SK-N-SH (cell line): ENCODE measurements at regions not wholly inside any gene's neighbourhood (a gene's known extent, or its start where the extent isn't known, plus 50 kb on each side); places are given as distances from the start of the nearest gene placed in this dataset.
"Not testable (repeated sequence)": the region's sequence is repeated elsewhere in the genome, so short reads cannot be mapped to it uniquely, and the experiment has no call there.

Source experiments
- CTCF ChIA-PET: fragments of 300-600, 350-600 bp; formaldehyde crosslinking; extraction: SDS; loops from one replicate; lab custom pipeline; 2021; lab: Yijun Ruan, JAX
- POLR2A ChIA-PET: fragments of 350-600 bp; sonication (Branson Sonifier 250); formaldehyde crosslinking; extraction: SDS; loops from one replicate; lab custom pipeline; 2020; ENCODE audit warnings: antibody characterized with exemption, inconsistent platforms; lab: Yijun Ruan, JAX
- DNase-seq: peaks from one replicate; pipeline ENCODE4 v3.0.0; 2012
- H2AFZ ChIP-seq: fragments of 200-600 bp; sonication (generic); 2 replicates; pipeline ENCODE4 v1.8.1; 2016; ENCODE audit warnings: antibody characterized with exemption, mild to moderate bottlenecking, low read depth
- H3F3A ChIP-seq: fragments of 200-600 bp; sonication (generic); replicated peaks from 2 replicates; pipeline ENCODE3; 2016; ENCODE audit warnings: antibody characterized with exemption, mild to moderate bottlenecking; ENCODE audit not compliant: insufficient read depth
- H3K27ac ChIP-seq, 2 experiments: fragments of 200-500 bp in 1 of 2; fragments of 200-600 bp in 1 of 2; sonication (Bioruptor generic) in 1 of 2; sonication (generic), shearing (Covaris generic) in 1 of 2; 2 replicates each; pipeline versions ENCODE4 v1.5.1 to v1.6.1; 2014 to 2016; ENCODE audit warnings: low read depth in 2 of 2, inconsistent platforms in 1 of 2, low read length in 1 of 2, mild to moderate bottlenecking in 1 of 2, mixed read lengths in 1 of 2
- H3K27me3 ChIP-seq: fragments of 200-600 bp; sonication (generic), shearing (Covaris generic); 2 replicates; pipeline ENCODE4 v1.6.1; 2016; ENCODE audit warnings: mixed run types; ENCODE audit not compliant: insufficient read depth
- H3K36me3 ChIP-seq, 2 experiments: fragments of 200-500 bp in 1 of 2; fragments of 200-600 bp in 1 of 2; sonication (Bioruptor generic) in 1 of 2; sonication (generic) in 1 of 2; replicated peaks in 1 of 2; 2 replicates each; pipeline versions ENCODE3 to v1.5.1; 2014 to 2016; ENCODE audit warnings: low read length in 1 of 2, mild to moderate bottlenecking in 1 of 2; ENCODE audit not compliant: insufficient read depth in 2 of 2, control insufficient read depth in 1 of 2
- H3K4me1 ChIP-seq, 2 experiments: fragments of 200-500 bp in 1 of 2; fragments of 200-600 bp in 1 of 2; sonication (Bioruptor generic) in 1 of 2; sonication (generic), shearing (Covaris generic) in 1 of 2; 2 replicates each; pipeline versions ENCODE4 v1.5.1 to v1.6.1; 2014 to 2016; ENCODE audit warnings: low read depth in 1 of 2, low read length in 1 of 2, mixed run types in 1 of 2; ENCODE audit not compliant: insufficient read depth in 2 of 2, control insufficient read depth in 1 of 2
- H3K4me2 ChIP-seq: fragments of 200-600 bp; sonication (generic), shearing (Covaris generic); 2 replicates; pipeline ENCODE4 v1.6.1; 2017; ENCODE audit warnings: mixed run types
- H3K4me3 ChIP-seq, 2 experiments: fragments of 200-500 bp in 1 of 2; fragments of 200-600 bp in 1 of 2; sonication (Bioruptor generic) in 1 of 2; sonication (generic), shearing (Covaris generic) in 1 of 2; 2 replicates each; pipeline versions ENCODE4 v1.5.1 to v1.8.1; 2014 to 2016; ENCODE audit warnings: low read depth in 2 of 2, inconsistent platforms in 1 of 2, low read length in 1 of 2, mild to moderate bottlenecking in 1 of 2, mixed read lengths in 1 of 2, moderate library complexity in 1 of 2
- H3K79me2 ChIP-seq: fragments of 200-600 bp; sonication (generic); 2 replicates; pipeline ENCODE4 v1.8.1; 2017; ENCODE audit warnings: mild to moderate bottlenecking; ENCODE audit not compliant: insufficient read depth
- H3K9ac ChIP-seq: fragments of 200-600 bp; sonication (generic); 2 replicates; pipeline ENCODE4 v1.6.1; 2017; ENCODE audit warnings: mixed run types
- H3K9me2 ChIP-seq: fragments of 200-600 bp; sonication (generic); 2 replicates; pipeline ENCODE4 v1.6.1; 2017; ENCODE audit warnings: mixed run types
- H3K9me3 ChIP-seq: fragments of 200-600 bp; sonication (generic); 2 replicates; pipeline ENCODE4 v1.6.1; 2017; ENCODE audit warnings: mixed run types, mild to moderate bottlenecking, moderate library complexity
- H4K20me1 ChIP-seq: fragments of 200-600 bp; sonication (generic); 2 replicates; pipeline ENCODE4 v1.6.1; 2017; ENCODE audit warnings: mild to moderate bottlenecking, mixed run types; ENCODE audit not compliant: insufficient read depth
- CHD2 ChIP-seq: fragments of 150-350 bp; IDR thresholded peaks from 2 replicates; pipeline ENCODE4 v1.6.1; 2018; ENCODE audit warnings: low read length; ENCODE audit not compliant: partially characterized antibody
- FOXJ3 ChIP-seq: sonication (generic); formaldehyde crosslinking; IDR thresholded peaks from 2 replicates; pipeline ENCODE4 v1.5.1; 2020; ENCODE audit warnings: mild to moderate bottlenecking, missing genetic modification reagents
- FOXM1 ChIP-seq: IDR thresholded peaks from 2 replicates; pipeline ENCODE4 v1.4.0; 2012; ENCODE audit warnings: low read depth, mild to moderate bottlenecking
- IRF3 ChIP-seq: fragments of 150-350 bp; IDR thresholded peaks from 2 replicates; pipeline ENCODE4 v1.6.1; 2016; ENCODE audit warnings: mild to moderate bottlenecking, low read depth, low read length
- JUND ChIP-seq: IDR thresholded peaks from 2 replicates; pipeline ENCODE4 v1.4.0; 2012
- MEF2A ChIP-seq: IDR thresholded peaks from 2 replicates; pipeline ENCODE4 v1.4.0; 2012; ENCODE audit warnings: low read depth, borderline replicate concordance
- NFIC ChIP-seq: IDR thresholded peaks from 2 replicates; pipeline ENCODE4 v1.4.0; 2012; ENCODE audit warnings: borderline replicate concordance
- NRF1 ChIP-seq: IDR thresholded peaks from 2 replicates; pipeline ENCODE4 v1.6.1; 2012; ENCODE audit warnings: low read depth, mild to moderate bottlenecking, low read length
- POLR2AphosphoS5 ChIP-seq: IDR thresholded peaks from 2 replicates; pipeline ENCODE4 v1.6.1; 2012; ENCODE audit warnings: low read depth, low read length
- RCOR1 ChIP-seq: fragments of 150-350 bp; IDR thresholded peaks from 2 replicates; pipeline ENCODE4 v1.6.1; 2017; ENCODE audit warnings: antibody characterized with exemption, low read length
- REST ChIP-seq: IDR thresholded peaks from 2 replicates; pipeline ENCODE4 v1.6.1; 2012; ENCODE audit warnings: mild to moderate bottlenecking, low read depth, low read length, moderate library complexity
- RFX5 ChIP-seq: IDR thresholded peaks from 2 replicates; pipeline ENCODE4 v1.6.1; 2012; ENCODE audit warnings: mild to moderate bottlenecking, improper control_type of control experiment, low read length
- TCF12 ChIP-seq: IDR thresholded peaks from 2 replicates; pipeline ENCODE4 v1.4.0; 2012
- USF1 ChIP-seq: IDR thresholded peaks from 2 replicates; pipeline ENCODE4 v1.4.0; 2012; ENCODE audit warnings: low read depth, borderline replicate concordance
- YY1 ChIP-seq: IDR thresholded peaks from 2 replicates; pipeline ENCODE4 v1.4.0; 2012; ENCODE audit warnings: low read depth, mild to moderate bottlenecking
- WGBS: methylation state at CpG from one replicate; pipeline ENCODE4 v1.1.6; 2017; ENCODE audit warnings: low lambda C conversion rate; 5-methylcytosine and 5-hydroxymethylcytosine counted together

- no peak for TF ChIP-seq NRF1
- no peak for TF ChIP-seq IRF3
- no peak for TF ChIP-seq USF1
- no peak for TF ChIP-seq RFX5
- TF ChIP-seq POLR2AphosphoS5, result no peak
- no peak for TF ChIP-seq MEF2A
Observed at GRCh38 chr10:35870665-35871310, 228.7 kb upstream of the FZD8 start (continued).

- H3K4me1 ChIP-seq, H3K9me3 ChIP-seq, H3K4me2 ChIP-seq, H3F3A ChIP-seq, H3K27ac ChIP-seq, H3K27me3 ChIP-seq, H3K4me3 ChIP-seq, H3K36me3 ChIP-seq, H4K20me1 ChIP-seq, H3K9me2 ChIP-seq, POLR2A ChIA-PET, H2AFZ ChIP-seq, H3K79me2 ChIP-seq, H3K9ac ChIP-seq, DNase-seq: not testable (repeated sequence)
- CTCF ChIA-PET, result interaction anchor here (0.8 kb wide), 1 partner anchor 1467 kb away, joined by 3 read pairs; no protein-coding TSS in a partner anchor
- WGBS, result 84% methylated on average over 5 of the region's 25 CpGs
Observed at GRCh38 chr10:35858676-35859283, 216.7 kb upstream of the FZD8 start.

- 27% methylated on average over 1 of the region's 1 CpG for WGBS
- Histone ChIP-seq H3K36me3 (no peaks in the 10 kb centered on the region), H3K9me3 (no peaks in the 10 kb centered on the region), H3K79me2 (no peaks in the 10 kb centered on the region), H3K4me1 (no peaks in the 10 kb centered on the region; a peak in 2 of 4 replicates), H3K9me2 (no peaks in the 10 kb centered on the region), H3K4me3 (no peak overlapping the region), H3K27ac (no peak overlapping the region), H3F3A (no peaks in the 10 kb centered on the region), H3K4me2 (no peak overlapping the region), H2AFZ (no peak overlapping the region), H3K27me3 (no peaks in the 10 kb centered on the region), H4K20me1 (no peaks in the 10 kb centered on the region), H3K9ac (no peak overlapping the region)
- DNase-seq, result no peak
- POLR2A ChIA-PET, result no interaction called here
- CTCF ChIA-PET, result interaction anchor here (0.8 kb wide), 1 partner anchor 1467 kb away, joined by 3 read pairs; no protein-coding TSS in a partner anchor
- TF ChIP-seq CHD2 (no peak), TCF12 (no peak), MEF2A (no peak), POLR2AphosphoS5 (no peak), JUND (no peak), YY1 (no peak), USF1 (no peak), NFIC (no peak), FOXJ3 (CRISPR knock-in tag) (no peak), FOXM1 (no peak), REST (no peak), RCOR1 (no peak)
Observed at GRCh38 chr10:35857860-35858259, 215.8 kb upstream of the FZD8 start.
